HG03196 (cell line): ENCODE measurements at regions not wholly inside any gene's neighbourhood (a gene's known extent, or its start where the extent isn't known, plus 50 kb on each side); places are given as distances from the start of the nearest gene placed in this dataset.
"Not testable (repeated sequence)": the region's sequence is repeated elsewhere in the genome, so short reads cannot be mapped to it uniquely, and the experiment has no call there.

ENCODE experiments used
- ATAC-seq: cut with Tn5 transposase; IDR thresholded peaks from one replicate; pipeline ENCODE4 v1.9.1; 2021; ENCODE audit not compliant: unreplicated experiment

GRCh38 chr1:184820956-184821355 is 66.3 kb upstream of the EDEM3 start:
- no peak for ATAC-seq

DNA sequence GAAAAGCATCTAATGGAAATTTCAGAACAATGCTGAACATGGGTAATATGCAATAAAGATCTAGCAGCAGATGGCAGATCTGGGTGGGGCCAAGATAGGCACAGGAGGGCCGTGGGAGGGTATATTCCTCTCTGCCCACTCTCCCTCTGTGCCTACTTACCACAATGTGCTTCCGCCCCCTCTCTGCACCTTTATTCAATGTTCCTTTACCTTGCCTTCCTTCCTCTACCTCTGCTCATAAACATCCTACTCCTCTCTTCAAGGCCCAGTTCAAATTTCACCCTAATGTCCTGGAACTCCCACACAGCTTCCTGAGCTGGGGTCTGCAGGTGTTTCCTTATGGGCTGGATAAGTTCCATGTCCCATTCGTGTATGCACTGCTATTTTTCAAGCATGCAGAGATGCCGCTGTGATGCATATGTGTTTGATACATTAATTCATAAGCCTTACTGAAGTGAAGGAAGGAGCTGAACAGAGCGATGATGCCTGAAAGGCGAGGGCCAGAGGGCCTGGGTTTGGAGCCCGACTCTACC is 65.6 kb upstream of the EDEM3 start:
- no peak for ATAC-seq

DNA sequence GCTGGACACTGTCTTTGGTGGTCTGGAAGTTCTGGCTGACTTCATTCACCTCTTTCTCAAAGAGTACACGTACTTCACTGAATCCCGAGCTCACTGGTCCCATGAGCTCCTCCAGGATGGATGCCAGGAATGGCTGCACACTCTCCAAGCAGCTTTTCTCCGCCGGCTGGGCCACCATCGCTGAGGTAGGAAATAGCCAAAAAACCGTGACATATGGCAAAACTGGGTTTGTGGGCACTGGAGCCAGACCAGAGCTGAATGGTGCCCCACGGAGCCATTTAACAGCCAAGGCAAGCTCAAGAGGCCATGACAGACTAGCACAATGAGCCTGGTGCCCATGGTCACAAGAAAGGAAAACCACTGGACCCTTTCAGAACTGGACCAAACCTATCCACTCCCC is 64.0 kb upstream of the EDEM3 start:
- ATAC-seq = no peak

DNA sequence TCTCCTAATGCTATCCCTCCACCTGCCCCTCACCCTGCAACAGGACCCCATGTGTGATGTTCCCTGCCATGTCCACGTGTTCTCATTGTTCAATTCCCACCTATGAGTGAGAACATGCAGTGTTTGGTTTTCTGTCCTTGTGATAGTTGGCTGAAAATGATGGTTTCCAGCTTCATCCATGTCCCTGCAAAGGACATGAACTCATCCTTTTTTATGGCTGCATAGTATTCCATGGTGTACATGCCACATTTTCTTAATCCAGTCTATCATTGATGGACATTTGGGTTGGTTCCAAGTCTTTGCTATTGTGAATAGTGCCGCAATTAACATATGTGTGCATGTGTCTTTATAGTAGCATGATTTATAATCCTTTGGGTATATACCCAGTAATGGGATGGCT is 62.3 kb upstream of the EDEM3 start:
- not testable (repeated sequence) for ATAC-seq

DNA sequence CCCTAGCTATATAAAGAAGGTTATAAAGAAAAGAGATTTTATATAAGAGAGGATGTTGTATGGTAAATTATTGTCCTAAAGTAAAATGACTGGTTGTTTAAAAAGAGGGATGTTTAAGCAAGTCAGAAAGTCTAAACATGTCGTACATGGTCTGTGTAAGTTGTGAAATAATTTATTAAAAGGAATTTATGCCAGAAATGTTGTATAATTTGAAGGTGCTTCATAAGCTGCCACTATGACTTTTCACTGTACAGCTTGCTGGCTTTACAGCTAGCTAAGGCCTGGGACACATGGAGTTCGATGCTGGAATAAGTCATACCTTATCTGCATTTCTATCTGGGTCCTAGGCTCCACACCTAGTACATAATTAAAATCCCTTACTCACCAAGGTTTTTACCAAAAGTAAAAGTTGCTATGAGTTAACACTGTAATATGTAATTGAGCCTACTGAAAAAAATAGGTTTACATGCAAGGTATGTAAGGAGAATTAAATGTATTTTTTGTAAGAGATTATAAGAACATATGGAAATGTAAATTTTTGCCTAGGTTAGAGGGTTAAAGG is 59.0 kb upstream of the EDEM3 start:
- no peak for ATAC-seq

DNA sequence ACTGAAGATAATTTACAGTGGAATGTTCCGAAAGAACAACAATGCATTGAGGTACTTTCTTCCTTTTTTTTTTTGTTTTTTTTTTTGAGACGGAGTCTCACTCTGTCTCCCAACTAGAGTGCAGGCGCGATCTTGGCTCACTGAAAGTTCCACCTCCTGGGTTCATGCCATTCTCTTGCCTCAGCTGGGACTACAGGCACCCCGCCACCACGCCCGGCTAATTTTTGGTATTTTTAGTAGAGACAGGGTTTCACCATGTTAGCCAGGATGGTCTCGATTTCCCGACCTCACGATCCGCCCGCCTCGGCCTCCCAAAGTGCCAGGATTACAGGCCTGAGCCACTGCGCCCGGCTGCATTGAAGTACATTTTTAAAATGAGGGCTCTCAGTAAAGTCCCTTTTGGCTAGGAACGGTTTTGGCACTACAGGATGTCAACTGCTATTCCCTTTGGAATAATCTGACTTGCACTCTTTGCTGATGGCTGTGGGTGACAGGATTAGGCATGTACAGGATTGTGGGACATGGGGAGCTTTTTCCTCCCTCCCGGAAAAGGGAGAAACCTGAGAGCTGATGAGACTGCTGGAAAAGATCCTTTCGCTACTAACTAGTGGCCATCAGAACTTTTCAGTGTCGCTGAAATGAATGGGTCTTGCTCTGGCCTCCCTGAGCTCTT is 56.9 kb upstream of the EDEM3 start:
- ATAC-seq = no peak

- ATAC-seq = no peak
Observed at GRCh38 chr1:184810735-184811343, 56.2 kb upstream of the EDEM3 start.

- no peak for ATAC-seq
Observed at GRCh38 chr1:184806296-184806721, 51.7 kb upstream of the EDEM3 start.

GRCh38 chr1:184805667-184806295 is 51.1 kb upstream of the EDEM3 start:
- peak; percentile 90 for ATAC-seq
